NCI-H2227 treated with DMSO at 0.1 percent for 48 hours (cell line): ENCODE measurements at regions not wholly inside any gene's neighbourhood (a gene's known extent, or its start where the extent isn't known, plus 50 kb on each side); places are given as distances from the start of the nearest gene placed in this dataset.

Experiments
- DNase-seq: peaks from one replicate; lab custom pipeline; 2025; lab: John Stamatoyannopoulos, UW

- no peak for DNase-seq
Measured at GRCh38 chr6:12585497-12585958, 131.0 kb upstream of the PHACTR1 start.

- DNase-seq, result no peak
Measured at GRCh38 chr6:12586721-12587480, 129.7 kb upstream of the PHACTR1 start.

DNA sequence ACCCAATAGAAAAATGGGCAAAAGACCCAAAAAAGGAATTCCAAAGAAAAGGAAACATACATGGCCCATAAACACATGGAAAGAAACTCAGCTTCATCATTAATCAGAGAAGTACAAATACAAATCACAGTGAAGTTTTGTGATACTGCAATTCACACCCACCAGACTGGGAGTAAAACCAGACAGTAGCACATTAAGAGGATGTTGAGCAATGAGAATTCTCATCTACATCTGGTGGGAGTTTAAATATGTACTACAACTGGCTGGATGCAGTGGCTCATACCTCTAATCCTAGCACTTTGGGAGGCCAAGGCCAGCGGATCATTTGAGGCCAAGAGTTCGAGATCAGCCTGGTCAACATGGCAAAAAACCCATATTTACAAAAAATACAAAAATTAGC is 125.7 kb upstream of the PHACTR1 start:
- no peak for DNase-seq

DNA sequence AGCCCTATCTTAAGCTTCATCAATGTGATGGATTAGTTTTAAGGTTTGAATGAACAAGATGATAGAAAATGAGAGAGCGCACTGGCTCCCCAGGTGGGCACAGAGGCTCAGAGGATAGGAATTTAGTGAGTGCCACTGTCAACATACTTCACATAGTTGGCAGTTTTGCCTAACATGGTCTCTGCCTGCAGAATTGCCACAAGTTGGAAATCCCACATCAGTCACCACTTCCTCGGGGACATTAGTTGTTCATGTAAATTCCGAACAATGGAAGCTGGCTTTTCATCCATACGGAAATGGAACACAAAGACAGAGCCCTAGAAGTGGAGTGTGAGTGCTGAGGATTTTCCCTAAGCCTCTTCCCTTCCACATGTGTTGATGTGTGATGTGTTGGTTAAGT is 123.9 kb upstream of the PHACTR1 start:
- no peak for DNase-seq

- DNase-seq, result no peak
Measured at GRCh38 chr6:12593771-12594529, 122.6 kb upstream of the PHACTR1 start.

DNA sequence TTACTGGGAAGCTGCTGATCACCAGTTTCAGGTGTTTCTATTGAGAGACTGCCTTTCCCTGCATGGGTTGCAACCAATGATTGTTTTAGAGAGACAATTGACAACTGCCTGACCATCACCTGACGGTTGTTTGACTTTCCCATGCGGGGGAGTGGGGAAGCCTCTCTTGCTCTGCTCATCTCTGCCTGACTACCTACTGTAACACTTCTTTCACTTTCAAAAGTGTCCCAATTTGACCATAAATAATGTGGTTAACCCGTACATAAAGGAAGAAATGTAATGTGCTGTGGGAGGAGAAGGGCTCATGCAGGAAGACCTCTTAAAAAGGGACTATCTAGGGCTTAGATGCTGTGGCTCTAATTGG is 122.1 kb upstream of the PHACTR1 start:
- no peak for DNase-seq

- DNase-seq, result no peak
Measured at GRCh38 chr6:12595161-12595811, 121.3 kb upstream of the PHACTR1 start.

DNA sequence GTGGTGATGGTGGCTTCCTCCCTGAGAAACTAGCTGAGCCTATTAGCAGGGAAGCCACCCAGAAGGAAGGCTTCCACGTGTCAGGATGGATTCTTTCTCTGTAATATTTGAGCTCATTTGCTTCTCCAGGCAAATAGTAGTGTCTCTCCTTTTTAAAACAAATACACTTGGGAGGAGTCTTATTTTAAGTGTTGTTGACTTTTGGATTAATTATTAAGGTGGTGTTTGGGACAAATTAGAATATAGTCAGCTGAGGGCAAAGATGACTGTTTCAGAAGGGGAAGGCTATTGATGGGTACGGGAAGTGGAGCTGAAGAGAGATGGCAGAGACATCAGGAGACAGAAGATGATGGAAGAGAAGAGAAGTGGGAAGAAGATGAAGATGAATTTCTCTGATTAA is 119.8 kb upstream of the PHACTR1 start:
- no peak for DNase-seq

DNA sequence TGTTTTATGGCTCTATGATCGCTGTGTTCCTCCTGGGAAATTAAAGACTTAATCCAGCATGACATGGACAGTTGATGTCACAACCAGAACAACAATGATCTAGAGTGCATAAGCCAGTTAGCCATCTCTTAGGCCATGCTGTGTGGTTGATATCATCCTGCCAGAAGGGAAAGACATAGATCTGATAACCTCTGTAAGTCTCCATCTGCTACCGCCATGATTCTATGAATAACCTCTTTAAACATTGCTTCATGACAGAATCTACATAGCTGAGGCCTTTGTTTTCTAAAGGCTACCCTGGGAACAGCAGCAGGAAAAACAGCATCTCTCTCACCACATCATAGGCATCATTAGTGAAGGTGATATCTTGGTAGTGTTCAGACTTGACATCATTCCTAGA is 117.6 kb upstream of the PHACTR1 start:
- DNase-seq, result no peak

DNA sequence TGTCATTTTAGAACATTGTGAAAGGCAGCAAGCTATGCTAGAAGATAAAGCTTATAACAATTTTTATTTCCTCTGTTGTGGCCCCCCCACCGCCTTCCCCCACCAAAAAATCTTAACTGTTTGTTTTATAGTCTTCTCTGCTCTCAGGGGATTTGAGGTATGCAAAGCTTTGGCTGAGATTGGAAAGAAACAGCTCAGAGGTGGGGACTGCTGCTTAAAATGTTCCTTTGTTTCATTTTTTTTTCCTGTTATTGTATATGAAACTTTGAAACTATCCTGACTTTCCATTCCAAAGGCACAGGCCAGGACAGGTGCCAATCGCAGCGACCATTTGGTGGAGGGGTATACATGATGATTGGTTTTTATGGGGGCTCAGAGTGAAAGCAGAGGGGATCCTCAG is 114.7 kb upstream of the PHACTR1 start:
- no peak for DNase-seq

DNA sequence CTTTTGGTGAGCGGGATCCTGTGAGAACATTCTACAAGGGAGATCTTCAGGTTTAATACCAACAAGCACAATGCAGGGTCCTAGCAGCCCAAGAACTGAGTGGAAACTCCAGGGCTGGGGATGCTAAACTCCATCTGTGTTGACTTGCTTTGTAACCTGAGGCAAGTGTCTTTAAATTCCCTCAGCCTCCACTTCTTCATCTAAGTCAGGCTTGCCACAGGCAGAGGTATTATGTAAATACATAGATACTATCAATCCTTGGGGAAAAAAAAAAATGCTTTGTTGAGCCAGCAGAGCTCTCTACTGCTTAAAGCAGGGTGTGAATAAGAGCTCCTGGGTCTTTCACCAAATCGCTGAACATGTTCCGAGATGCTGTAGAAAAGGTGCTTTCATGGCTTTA is 114.2 kb upstream of the PHACTR1 start:
- DNase-seq, result no peak

DNA sequence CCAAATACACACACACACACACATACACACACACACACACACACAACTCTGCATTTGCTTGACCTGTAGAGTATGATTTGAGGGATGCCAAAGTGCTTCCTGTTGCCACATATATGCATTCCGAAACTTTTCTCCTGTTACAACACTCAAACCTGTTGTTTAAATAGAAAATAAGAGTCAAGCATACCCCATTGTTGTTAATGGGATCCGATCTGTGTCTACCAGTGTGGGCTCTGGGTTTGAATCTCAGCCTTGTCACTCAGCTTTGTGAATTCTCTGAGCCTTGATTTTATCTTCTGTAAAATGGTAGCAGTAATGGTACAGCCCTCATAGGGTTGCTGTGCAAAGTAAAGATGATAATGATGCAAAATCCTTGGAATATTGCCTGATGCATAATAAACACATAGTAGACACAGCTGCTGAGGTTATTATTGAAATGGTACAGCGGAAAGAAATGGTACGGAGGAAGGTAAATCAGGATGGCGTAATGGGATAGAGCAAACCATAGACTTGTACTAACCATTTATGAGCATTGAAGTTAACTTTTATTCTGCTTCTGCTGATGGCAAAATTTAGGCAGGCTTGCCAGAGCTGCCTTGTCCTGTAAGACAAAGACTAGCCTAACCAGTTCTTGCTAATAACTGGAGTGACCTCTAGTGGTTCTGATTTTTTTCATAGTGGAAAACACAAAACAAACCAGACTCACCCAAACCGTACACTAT is 113.5 kb upstream of the PHACTR1 start:
- peak; percentile 16 for DNase-seq

- DNase-seq, result no peak
Measured at GRCh38 chr6:12603673-12604049, 112.9 kb upstream of the PHACTR1 start.

DNA sequence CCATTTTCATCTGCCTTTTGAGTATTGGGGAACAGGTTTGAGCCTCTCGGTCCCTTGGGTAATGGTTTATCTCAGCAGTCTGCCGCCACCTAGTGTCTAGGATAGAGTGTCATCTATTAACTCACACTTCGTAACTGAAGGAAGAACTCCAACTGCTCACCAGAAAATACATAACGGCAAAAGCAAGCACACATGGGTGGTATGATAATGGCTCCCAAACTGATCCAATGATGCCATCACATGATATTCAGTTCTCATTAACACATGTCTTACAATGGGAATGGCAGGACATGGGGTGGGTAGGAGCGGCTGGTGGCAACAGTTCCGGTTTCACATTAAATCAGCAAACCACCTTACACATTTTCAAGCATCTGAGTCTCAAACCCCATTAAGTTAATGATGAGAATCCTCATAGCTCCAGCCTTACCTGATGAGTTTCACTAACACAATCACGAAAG is 110.7 kb upstream of the PHACTR1 start:
- peak; percentile 75 for DNase-seq

GRCh38 chr6:12606616-12607015 is 110.0 kb upstream of the PHACTR1 start:
- no peak for DNase-seq

DNA sequence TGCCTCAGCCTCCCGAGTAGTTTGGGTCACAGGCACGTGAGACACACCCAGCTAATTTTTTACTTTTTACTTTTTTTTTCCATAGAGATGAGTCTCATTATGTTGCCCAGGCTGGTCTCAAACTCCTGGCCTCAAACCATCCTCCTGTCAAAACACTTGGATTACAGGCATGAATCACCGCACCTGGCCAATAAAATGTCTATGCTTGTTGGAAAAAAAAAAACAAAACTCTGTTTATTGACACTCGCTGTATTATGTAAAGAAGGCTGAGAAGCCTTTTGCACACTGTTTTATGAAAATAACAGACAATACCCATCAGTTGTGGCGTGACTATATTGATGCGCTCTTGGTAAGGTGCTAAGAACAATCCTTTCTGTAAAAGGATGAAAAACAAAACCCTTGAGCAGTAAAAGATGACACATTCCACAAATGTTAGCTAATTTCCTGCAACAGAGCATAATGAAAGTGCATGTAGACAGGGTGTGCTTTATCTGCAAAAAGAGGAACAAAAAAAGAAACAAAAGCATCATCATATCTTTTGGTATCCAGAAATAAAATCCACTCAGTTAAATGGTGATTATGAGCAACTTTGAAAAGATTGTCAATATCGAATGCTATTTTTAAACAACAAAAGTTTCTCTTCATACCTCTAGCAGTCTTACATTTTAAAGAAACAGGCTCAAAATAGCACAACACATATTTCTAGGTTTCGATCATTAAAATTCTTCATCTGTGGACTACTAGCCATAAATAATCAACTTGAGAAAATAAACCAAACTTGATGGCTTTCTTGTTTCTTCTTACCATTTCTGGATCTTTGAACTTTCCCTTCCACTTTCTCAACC is 108.3 kb upstream of the PHACTR1 start:
- DNase-seq, result no peak

DNA sequence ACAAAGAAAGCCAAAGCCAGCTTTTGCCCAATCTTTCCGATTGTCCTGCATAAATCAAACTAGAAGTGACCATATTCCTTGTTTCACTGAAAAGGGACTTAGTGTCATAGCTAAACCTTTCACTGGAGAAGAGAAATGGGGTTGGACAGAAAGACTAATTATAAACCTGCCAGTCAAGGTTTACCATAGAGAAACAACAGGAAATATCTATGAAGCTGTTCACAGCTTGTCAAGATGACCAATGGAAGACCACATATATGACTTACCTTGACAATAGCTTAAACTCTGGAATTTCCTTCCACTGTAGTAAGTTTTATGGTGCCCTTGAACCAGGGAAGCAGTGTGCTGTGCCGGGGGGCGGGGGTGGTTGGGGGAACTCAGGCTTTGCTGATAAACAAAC is 107.7 kb upstream of the PHACTR1 start:
- DNase-seq, result no peak

- no peak for DNase-seq
Measured at GRCh38 chr6:12609751-12610150, 106.8 kb upstream of the PHACTR1 start.

- no peak for DNase-seq
Measured at GRCh38 chr6:12610862-12611261, 105.7 kb upstream of the PHACTR1 start.

DNA sequence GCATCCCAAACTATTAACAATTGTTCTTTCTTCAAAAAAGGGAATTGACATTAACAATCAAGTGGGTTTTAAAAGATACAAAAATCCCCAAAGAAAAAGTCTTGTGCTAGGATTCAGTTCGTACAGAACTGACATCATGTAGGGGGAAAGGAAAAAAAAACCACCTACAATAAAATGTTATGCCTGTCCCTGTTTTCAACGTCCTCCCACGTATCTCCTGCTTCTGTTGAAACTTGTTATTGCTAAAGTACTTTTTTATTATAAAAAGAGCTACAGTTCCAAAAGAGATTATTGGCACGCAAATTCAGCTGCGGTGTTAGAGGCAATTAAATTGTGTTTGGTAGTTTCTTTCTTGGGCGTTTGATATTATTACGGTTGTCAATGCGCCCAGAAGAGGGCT is 102.8 kb upstream of the PHACTR1 start:
- no peak for DNase-seq

DNA sequence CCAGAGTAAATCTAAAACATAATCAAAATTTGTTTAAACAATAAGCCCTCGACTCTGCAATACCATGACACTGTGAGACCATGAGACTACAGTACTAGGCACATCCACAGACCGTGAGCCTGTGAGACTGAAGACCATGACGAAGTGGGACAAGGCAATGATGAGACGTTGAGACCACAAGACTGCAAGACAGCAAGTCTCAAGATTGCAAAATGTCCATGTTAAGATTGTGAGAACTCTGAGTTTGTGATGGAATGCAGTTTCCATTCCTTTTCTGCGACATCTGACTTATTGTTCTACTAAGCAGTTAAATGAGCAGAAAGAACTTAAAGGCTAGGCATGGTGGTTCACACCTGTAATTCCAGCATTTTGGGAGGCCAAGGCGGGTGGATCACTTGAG is 102.1 kb upstream of the PHACTR1 start:
- DNase-seq, result no peak
